BJ (cell line): ENCODE measurements at regions not wholly inside any gene's neighbourhood (a gene's known extent, or its start where the extent isn't known, plus 50 kb on each side); places are given as distances from the start of the nearest gene placed in this dataset.

Source experiments
- CTCF ChIA-PET: fragments of 350-600 bp; formaldehyde crosslinking; extraction: SDS; loops from one replicate; lab custom pipeline; 2021; ENCODE audit warnings: antibody characterized with exemption, inconsistent platforms; lab: Yijun Ruan, JAX
- POLR2A ChIA-PET: fragments of 300-600 bp; sonication (Branson Sonifier 250); formaldehyde crosslinking; extraction: SDS; loops from one replicate; lab custom pipeline; 2021; ENCODE audit warnings: antibody characterized with exemption; lab: Charles Lee
- DNase-seq: peaks from one replicate; pipeline ENCODE4 v3.0.0-alpha.2; 2011; ENCODE audit warnings: low read depth
- H3K27me3 ChIP-seq: 2 replicates; pipeline ENCODE4 v1.6.0; 2011; ENCODE audit warnings: low read length; ENCODE audit not compliant: control insufficient read depth, insufficient read depth
- H3K36me3 ChIP-seq: 2 replicates; pipeline ENCODE4 v1.5.1; 2011; ENCODE audit warnings: low read length; ENCODE audit not compliant: control insufficient read depth, insufficient read depth
- H3K4me3 ChIP-seq: 2 replicates; pipeline ENCODE4 v1.5.1; 2011; ENCODE audit warnings: low read depth, mild to moderate bottlenecking, control low read depth, low read length
- CTCF ChIP-seq: IDR thresholded peaks from 2 replicates; pipeline ENCODE4 v1.5.1; 2011; ENCODE audit warnings: low read depth, mild to moderate bottlenecking, control low read depth, inconsistent platforms, low read length, moderate library complexity; ENCODE audit not compliant: insufficient read depth

- Histone ChIP-seq H3K36me3 (no peaks in the 10 kb centered on the region), H3K4me3 (no peak overlapping the region), H3K27me3 (no peaks in the 10 kb centered on the region)
- ChIA-PET POLR2A (no interaction called here), CTCF (no interaction called here)
- no peak for DNase-seq
- TF ChIP-seq CTCF: no peak
Measured at GRCh38 chr2:67212203-67212602, 184.9 kb upstream of the ETAA1 start.

DNA sequence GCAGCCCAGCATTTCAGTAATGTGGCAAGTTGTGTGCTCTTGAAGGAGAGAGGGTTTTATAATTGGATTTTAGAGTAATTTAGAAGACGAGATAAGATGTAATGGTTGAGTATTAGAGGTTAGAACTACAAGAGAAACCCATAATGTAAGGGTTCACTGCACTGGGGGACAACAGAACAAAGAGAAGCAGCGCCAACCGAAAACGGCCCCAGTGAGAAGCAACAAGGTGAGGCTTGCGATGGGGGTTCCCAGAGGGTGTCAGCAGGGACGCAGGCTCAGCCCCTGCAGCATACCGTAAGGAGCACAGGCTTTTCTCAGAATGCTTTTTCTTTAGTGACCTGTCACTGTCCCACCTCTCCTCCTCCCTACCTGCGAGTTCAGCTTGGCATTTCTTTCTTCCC is 183.9 kb upstream of the ETAA1 start:
- CTCF ChIA-PET: no interaction called here
- POLR2A ChIA-PET: no interaction called here
- no peak for TF ChIP-seq CTCF

GRCh38 chr2:67213677-67214402 is 183.3 kb upstream of the ETAA1 start:
- H3K27me3 ChIP-seq: no peaks in the 10 kb centered on the region
- no peaks in the 10 kb centered on the region for H3K36me3 ChIP-seq
- no peak for DNase-seq
- TF ChIP-seq CTCF: no peak
- POLR2A ChIA-PET: no interaction called here
- no peak overlapping the region for H3K4me3 ChIP-seq
- CTCF ChIA-PET: no interaction called here

More for the DNA sequence above, 183.9 kb upstream of the ETAA1 start:
- no peak for DNase-seq
- Histone ChIP-seq H3K27me3 (no peaks in the 10 kb centered on the region), H3K4me3 (no peak overlapping the region), H3K36me3 (no peaks in the 10 kb centered on the region)

DNA sequence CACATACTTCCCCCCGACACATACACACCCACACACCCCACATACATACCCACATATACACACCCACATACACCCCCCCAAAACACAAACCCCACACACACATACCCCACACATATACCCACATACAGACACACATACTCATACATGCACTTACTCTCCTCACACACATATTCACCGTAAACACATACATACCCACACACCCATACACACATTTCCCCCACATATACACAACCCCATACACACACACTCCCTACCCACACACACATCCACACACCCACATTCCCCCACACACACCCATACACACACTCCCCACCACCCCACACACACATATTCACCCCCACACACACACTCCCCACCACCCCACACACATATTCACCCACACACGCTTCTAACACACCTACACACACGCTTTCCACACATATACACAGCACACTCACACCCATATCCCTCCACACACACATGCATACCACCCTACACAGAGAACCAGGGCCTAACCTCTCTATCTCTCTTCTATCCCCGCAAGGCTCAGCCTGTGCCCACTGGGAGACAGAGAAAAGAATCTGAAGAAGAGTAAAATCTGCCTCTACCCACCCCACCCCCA is 182.4 kb upstream of the ETAA1 start:
- POLR2A ChIA-PET: no interaction called here
- H3K27me3 ChIP-seq: no peaks in the 10 kb centered on the region
- DNase-seq: no peak
- no peak for TF ChIP-seq CTCF
- no peak overlapping the region for H3K4me3 ChIP-seq
- CTCF ChIA-PET: interaction anchor here (0.7 kb wide), 1 partner anchor 436 kb away, joined by 3 read pairs; no protein-coding TSS in a partner anchor
- H3K36me3 ChIP-seq: no peaks in the 10 kb centered on the region

- CTCF ChIA-PET: interaction anchor here (0.6 to 0.7 kb wide), 4 partner anchors 10 to 632 kb away, joined by 3 read pairs; no protein-coding TSS in a partner anchor
- POLR2A ChIA-PET: no interaction called here
- no peaks in the 10 kb centered on the region for H3K36me3 ChIP-seq
Measured at GRCh38 chr2:67215214-67216055, 181.7 kb upstream of the ETAA1 start.

More at GRCh38 chr2:67215214-67216055, 181.7 kb upstream of the ETAA1 start:
- no peaks in the 10 kb centered on the region for H3K27me3 ChIP-seq
- no peak for DNase-seq
- no peak overlapping the region for H3K4me3 ChIP-seq
- peak; percentile 38 for TF ChIP-seq CTCF
